ENCODE measurements at regions not wholly inside any gene's neighbourhood (a gene's known extent, or its start where the extent isn't known, plus 50 kb on each side); places are given as distances from the start of the nearest gene placed in this dataset.

- H3K9me3 Mint-ChIP-seq (ENCODE audit: unreplicated experiment), result no peaks in the 10 kb centered on the region
- no peak overlapping the region for H3K27ac Mint-ChIP-seq (ENCODE audit: unreplicated experiment)
- H3K27me3 Mint-ChIP-seq (ENCODE audit: unreplicated experiment), result no peaks in the 10 kb centered on the region
- no peaks in the 10 kb centered on the region for H3K36me3 Mint-ChIP-seq (ENCODE audit: low read depth, unreplicated experiment)
- peaks cover 12% of the 10 kb centered on the region for H3K4me1 Mint-ChIP-seq (ENCODE audit: unreplicated experiment)
- TF ChIP-seq, protein P1, sequence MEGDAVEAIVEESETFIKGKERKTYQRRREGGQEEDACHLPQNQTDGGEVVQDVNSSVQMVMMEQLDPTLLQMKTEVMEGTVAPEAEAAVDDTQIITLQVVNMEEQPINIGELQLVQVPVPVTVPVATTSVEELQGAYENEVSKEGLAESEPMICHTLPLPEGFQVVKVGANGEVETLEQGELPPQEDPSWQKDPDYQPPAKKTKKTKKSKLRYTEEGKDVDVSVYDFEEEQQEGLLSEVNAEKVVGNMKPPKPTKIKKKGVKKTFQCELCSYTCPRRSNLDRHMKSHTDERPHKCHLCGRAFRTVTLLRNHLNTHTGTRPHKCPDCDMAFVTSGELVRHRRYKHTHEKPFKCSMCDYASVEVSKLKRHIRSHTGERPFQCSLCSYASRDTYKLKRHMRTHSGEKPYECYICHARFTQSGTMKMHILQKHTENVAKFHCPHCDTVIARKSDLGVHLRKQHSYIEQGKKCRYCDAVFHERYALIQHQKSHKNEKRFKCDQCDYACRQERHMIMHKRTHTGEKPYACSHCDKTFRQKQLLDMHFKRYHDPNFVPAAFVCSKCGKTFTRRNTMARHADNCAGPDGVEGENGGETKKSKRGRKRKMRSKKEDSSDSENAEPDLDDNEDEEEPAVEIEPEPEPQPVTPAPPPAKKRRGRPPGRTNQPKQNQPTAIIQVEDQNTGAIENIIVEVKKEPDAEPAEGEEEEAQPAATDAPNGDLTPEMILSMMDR (IDR thresholded peaks at IDR 0.05; ENCODE audit: unreplicated experiment), result no peak
- H3K4me3 Mint-ChIP-seq (ENCODE audit: unreplicated experiment), result no peak overlapping the region
- DNase-seq (ENCODE audit: low spot score), result no peak
Measured at GRCh38 chr12:17344649-17345048, 738.7 kb upstream of the LMO3 start.

GRCh38 chr12:17342381-17342961 is 736.5 kb upstream of the LMO3 start:
- Mint-ChIP-seq H3K27ac (ENCODE audit: unreplicated experiment) (no peak overlapping the region), H3K27me3 (ENCODE audit: unreplicated experiment) (no peaks in the 10 kb centered on the region), H3K9me3 (ENCODE audit: unreplicated experiment) (no peaks in the 10 kb centered on the region), H3K36me3 (ENCODE audit: low read depth, unreplicated experiment) (no peaks in the 10 kb centered on the region), H3K4me1 (ENCODE audit: unreplicated experiment) (peaks cover 12% of the 10 kb centered on the region), H3K4me3 (ENCODE audit: unreplicated experiment) (no peak overlapping the region)
- TF ChIP-seq, protein P1 (IDR thresholded peaks at IDR 0.05; ENCODE audit: unreplicated experiment), result no peak
- DNase-seq (ENCODE audit: low spot score), result no peak

GRCh38 chr12:17335487-17335886 is 729.5 kb upstream of the LMO3 start:
- Mint-ChIP-seq H3K9me3 (ENCODE audit: unreplicated experiment) (no peaks in the 10 kb centered on the region), H3K4me1 (ENCODE audit: unreplicated experiment) (no peaks in the 10 kb centered on the region), H3K27ac (ENCODE audit: unreplicated experiment) (no peak overlapping the region), H3K4me3 (ENCODE audit: unreplicated experiment) (no peak overlapping the region), H3K36me3 (ENCODE audit: low read depth, unreplicated experiment) (no peaks in the 10 kb centered on the region), H3K27me3 (ENCODE audit: unreplicated experiment) (no peaks in the 10 kb centered on the region)
- TF ChIP-seq, protein P1 (IDR thresholded peaks at IDR 0.05; ENCODE audit: unreplicated experiment), result no peak
- DNase-seq (ENCODE audit: low spot score), result no peak

- TF ChIP-seq, protein P1 (IDR thresholded peaks at IDR 0.05; ENCODE audit: unreplicated experiment), result no peak
- Mint-ChIP-seq H3K4me3 (ENCODE audit: unreplicated experiment) (no peak overlapping the region), H3K4me1 (ENCODE audit: unreplicated experiment) (no peaks in the 10 kb centered on the region), H3K9me3 (ENCODE audit: unreplicated experiment) (no peaks in the 10 kb centered on the region), H3K27me3 (ENCODE audit: unreplicated experiment) (no peaks in the 10 kb centered on the region), H3K36me3 (ENCODE audit: low read depth, unreplicated experiment) (no peaks in the 10 kb centered on the region), H3K27ac (ENCODE audit: unreplicated experiment) (no peak overlapping the region)
- DNase-seq (ENCODE audit: low spot score), result no peak
Measured at GRCh38 chr12:17334784-17335183, 728.8 kb upstream of the LMO3 start.

GRCh38 chr12:17333287-17333686 is 727.3 kb upstream of the LMO3 start:
- no peak overlapping the region for H3K27ac Mint-ChIP-seq (ENCODE audit: unreplicated experiment)
- no peaks in the 10 kb centered on the region for H3K27me3 Mint-ChIP-seq (ENCODE audit: unreplicated experiment)
- DNase-seq (ENCODE audit: low spot score), result no peak
- H3K9me3 Mint-ChIP-seq (ENCODE audit: unreplicated experiment), result no peaks in the 10 kb centered on the region
- TF ChIP-seq, protein P1 (IDR thresholded peaks at IDR 0.05; ENCODE audit: unreplicated experiment), result no peak
- H3K4me1 Mint-ChIP-seq (ENCODE audit: unreplicated experiment), result no peaks in the 10 kb centered on the region
- no peak overlapping the region for H3K4me3 Mint-ChIP-seq (ENCODE audit: unreplicated experiment)
- H3K36me3 Mint-ChIP-seq (ENCODE audit: low read depth, unreplicated experiment), result no peaks in the 10 kb centered on the region
